RWPE1 (cell line): ENCODE measurements at regions not wholly inside any gene's neighbourhood (a gene's known extent, or its start where the extent isn't known, plus 50 kb on each side); places are given as distances from the start of the nearest gene placed in this dataset.

Experiments
- CTCF ChIA-PET: fragments of 350-600 bp; sonication (Branson Sonifier 250); formaldehyde crosslinking; extraction: SDS; loops from one replicate; lab custom pipeline; 2021; lab: Yijun Ruan, JAX
- POLR2A ChIA-PET: fragments of 400-600 bp; formaldehyde crosslinking; extraction: SDS; loops from one replicate; lab custom pipeline; 2020; ENCODE audit warnings: antibody characterized with exemption; ENCODE audit not compliant: low non-redundant PET; lab: Yijun Ruan, JAX
- DNase-seq: peaks from one replicate; pipeline ENCODE4 v3.0.0; 2012; ENCODE audit warnings: low spot score
- H3K27ac ChIP-seq: fragments of 450-650 bp; 2 replicates; pipeline ENCODE4 v1.5.1; 2017
- CTCF ChIP-seq: fragments of 450-650 bp; conservative IDR thresholded peaks from 2 replicates; pipeline ENCODE4 v1.5.1; 2017; ENCODE audit warnings: low read depth, mild to moderate bottlenecking

- peak; percentile 72 for TF ChIP-seq CTCF
- H3K27ac ChIP-seq = no peak overlapping the region
- ChIA-PET POLR2A (no interaction called here), CTCF (interaction anchor here (0.5 to 2.3 kb wide), 22 partner anchors 9 to 905 kb away, joined by 3 to 29 read pairs (median 4); no protein-coding TSS in a partner anchor)
- peak; percentile 42 for DNase-seq
Measured at GRCh38 chr18:11310476-11311086, 161.2 kb upstream of the PIEZO2 start.

GRCh38 chr18:11309172-11309571 lies 159.8 kb upstream of the PIEZO2 start:
- ChIA-PET CTCF (no interaction called here), POLR2A (no interaction called here)
- DNase-seq = no peak
- no peak overlapping the region for H3K27ac ChIP-seq
- no peak for TF ChIP-seq CTCF

- POLR2A ChIA-PET = no interaction called here
- CTCF ChIA-PET = interaction anchor here (0.6 to 0.9 kb wide), 4 partner anchors 204 to 457 kb away, joined by 3 to 6 read pairs (median 4); no protein-coding TSS in a partner anchor
- TF ChIP-seq CTCF = no peak
- no peak for DNase-seq
- no peak overlapping the region for H3K27ac ChIP-seq
Measured at GRCh38 chr18:11308499-11308898, 159.1 kb upstream of the PIEZO2 start.

- ChIA-PET POLR2A (no interaction called here), CTCF (interaction anchor here (0.6 to 1.4 kb wide), 3 partner anchors 50 to 245 kb away, joined by 3 to 6 read pairs (median 4); no protein-coding TSS in a partner anchor)
- H3K27ac ChIP-seq = no peak overlapping the region
- DNase-seq = no peak
- TF ChIP-seq CTCF = no peak
Measured at GRCh38 chr18:11307716-11308115, 158.3 kb upstream of the PIEZO2 start.

GRCh38 chr18:11305507-11305906 lies 156.1 kb upstream of the PIEZO2 start:
- ChIA-PET CTCF (no interaction called here), POLR2A (no interaction called here)
- H3K27ac ChIP-seq = no peak overlapping the region
- DNase-seq = no peak
- TF ChIP-seq CTCF = no peak

- no peak for TF ChIP-seq CTCF
- ChIA-PET CTCF (no interaction called here), POLR2A (no interaction called here)
- no peak for DNase-seq
- H3K27ac ChIP-seq = no peak overlapping the region
Measured at GRCh38 chr18:11304928-11305327, 155.6 kb upstream of the PIEZO2 start.
